ENCODE measurements at regions not wholly inside any gene's neighbourhood (a gene's known extent, or its start where the extent isn't known, plus 50 kb on each side); places are given as distances from the start of the nearest gene placed in this dataset.

GRCh38 chrX:10288373-10288975 is 131.7 kb downstream of the CLCN4 start:
- DNase-seq (ENCODE audit: low read depth, low spot score) = no peak
- no peak overlapping the region for H3K27ac ChIP-seq

- DNase-seq (ENCODE audit: low read depth, low spot score) = no peak
- no peak overlapping the region for H3K27ac ChIP-seq
Observed at GRCh38 chrX:10296576-10296975, 139.8 kb downstream of the CLCN4 start.

- H3K27ac ChIP-seq = no peak overlapping the region
- no peak for DNase-seq (ENCODE audit: low read depth, low spot score)
Observed at GRCh38 chrX:10310511-10310910, 153.7 kb downstream of the CLCN4 start.

- H3K27ac ChIP-seq = no peak overlapping the region
- DNase-seq (ENCODE audit: low read depth, low spot score) = no peak
Observed at GRCh38 chrX:10314530-10315104, 157.8 kb downstream of the CLCN4 start.

- no peak for DNase-seq (ENCODE audit: low read depth, low spot score)
Observed at GRCh38 chrX:10325611-10326010, 168.8 kb downstream of the CLCN4 start.

GRCh38 chrX:10326578-10326977 is 169.8 kb downstream of the CLCN4 start:
- H3K27ac ChIP-seq = no peak overlapping the region
- DNase-seq (ENCODE audit: low read depth, low spot score) = no peak

More at GRCh38 chrX:10325611-10326010, 168.8 kb downstream of the CLCN4 start:
- H3K27ac ChIP-seq = no peak overlapping the region

- no peak for DNase-seq (ENCODE audit: low read depth, low spot score)
- H3K27ac ChIP-seq = no peak overlapping the region
Observed at GRCh38 chrX:10327651-10328050, 170.9 kb downstream of the CLCN4 start.

GRCh38 chrX:10329984-10330383 is 173.2 kb downstream of the CLCN4 start:
- DNase-seq (ENCODE audit: low read depth, low spot score) = no peak

GRCh38 chrX:10341309-10341708 is 184.5 kb downstream of the CLCN4 start:
- no peak overlapping the region for H3K27ac ChIP-seq
- no peak for DNase-seq (ENCODE audit: low read depth, low spot score)

More at GRCh38 chrX:10329984-10330383, 173.2 kb downstream of the CLCN4 start:
- no peak overlapping the region for H3K27ac ChIP-seq

- no peak for DNase-seq (ENCODE audit: low read depth, low spot score)
- no peak overlapping the region for H3K27ac ChIP-seq
Observed at GRCh38 chrX:10350221-10350620, 193.4 kb downstream of the CLCN4 start.

GRCh38 chrX:10350981-10351380 is 194.2 kb downstream of the CLCN4 start:
- DNase-seq (ENCODE audit: low read depth, low spot score) = no peak
- no peak overlapping the region for H3K27ac ChIP-seq

- no peak for DNase-seq (ENCODE audit: low read depth, low spot score)
- H3K27ac ChIP-seq = no peak overlapping the region
Observed at GRCh38 chrX:10352536-10352935, 195.8 kb downstream of the CLCN4 start.

GRCh38 chrX:10356979-10357378 is 200.2 kb downstream of the CLCN4 start:
- no peak for DNase-seq (ENCODE audit: low read depth, low spot score)
- H3K27ac ChIP-seq = no peak overlapping the region

- no peak overlapping the region for H3K27ac ChIP-seq
- no peak for DNase-seq (ENCODE audit: low read depth, low spot score)
Observed at GRCh38 chrX:10358958-10359357, 202.2 kb downstream of the CLCN4 start.

GRCh38 chrX:10360116-10360515 is 203.3 kb downstream of the CLCN4 start:
- no peak overlapping the region for H3K27ac ChIP-seq
- DNase-seq (ENCODE audit: low read depth, low spot score) = no peak

- no peak overlapping the region for H3K27ac ChIP-seq
- no peak for DNase-seq (ENCODE audit: low read depth, low spot score)
Observed at GRCh38 chrX:10365532-10366265, 208.9 kb downstream of the CLCN4 start.

GRCh38 chrX:10367406-10367805 is 210.6 kb downstream of the CLCN4 start:
- no peak overlapping the region for H3K27ac ChIP-seq
- no peak for DNase-seq (ENCODE audit: low read depth, low spot score)

- peak overlapping the region; percentile 26 for H3K27ac ChIP-seq
- no peak for DNase-seq (ENCODE audit: low read depth, low spot score)
Observed at GRCh38 chrX:10370976-10371375, 214.2 kb downstream of the CLCN4 start.

- no peak for DNase-seq (ENCODE audit: low read depth, low spot score)
- no peak overlapping the region for H3K27ac ChIP-seq
Observed at GRCh38 chrX:10377427-10377826, 220.7 kb downstream of the CLCN4 start.

GRCh38 chrX:10379878-10380277 is 223.1 kb downstream of the CLCN4 start:
- no peak for DNase-seq (ENCODE audit: low read depth, low spot score)
- no peak overlapping the region for H3K27ac ChIP-seq

GRCh38 chrX:10380300-10380699 is 223.5 kb downstream of the CLCN4 start:
- no peak overlapping the region for H3K27ac ChIP-seq
- DNase-seq (ENCODE audit: low read depth, low spot score) = no peak

GRCh38 chrX:10381193-10381592 is 224.4 kb downstream of the CLCN4 start:
- H3K27ac ChIP-seq = peak overlapping the region; percentile 22
- DNase-seq (ENCODE audit: low read depth, low spot score) = peak; percentile 26
